ENCODE measurements at regions not wholly inside any gene's neighbourhood (a gene's known extent, or its start where the extent isn't known, plus 50 kb on each side); places are given as distances from the start of the nearest gene placed in this dataset.

GRCh38 chr3:137199678-137200077 is 241.9 kb downstream of the IL20RB start:
- Mint-ChIP-seq H3K27ac (ENCODE audit: unreplicated experiment) (no peak overlapping the region), H3K27me3 (ENCODE audit: unreplicated experiment) (no peaks in the 10 kb centered on the region), H3K4me3 (ENCODE audit: unreplicated experiment) (no peak overlapping the region), H3K36me3 (ENCODE audit: unreplicated experiment) (no peaks in the 10 kb centered on the region), H3K9me3 (ENCODE audit: unreplicated experiment) (no peaks in the 10 kb centered on the region), H3K4me1 (ENCODE audit: unreplicated experiment) (no peaks in the 10 kb centered on the region)
- no peak for TF ChIP-seq CTCF (IDR thresholded peaks at IDR 0.05)
- DNase-seq (ENCODE audit: extremely low spot score, unreplicated experiment) = no peak

GRCh38 chr3:137201066-137201465 is 243.3 kb downstream of the IL20RB start:
- DNase-seq (ENCODE audit: extremely low spot score, unreplicated experiment) = no peak
- H3K9me3 Mint-ChIP-seq (ENCODE audit: unreplicated experiment) = no peaks in the 10 kb centered on the region
- no peak overlapping the region for H3K4me3 Mint-ChIP-seq (ENCODE audit: unreplicated experiment)
- H3K36me3 Mint-ChIP-seq (ENCODE audit: unreplicated experiment) = no peaks in the 10 kb centered on the region
- H3K27ac Mint-ChIP-seq (ENCODE audit: unreplicated experiment) = no peak overlapping the region
- no peaks in the 10 kb centered on the region for H3K4me1 Mint-ChIP-seq (ENCODE audit: unreplicated experiment)
- no peak for TF ChIP-seq CTCF (IDR thresholded peaks at IDR 0.05)
- peaks cover 2% of the 10 kb centered on the region for H3K27me3 Mint-ChIP-seq (ENCODE audit: unreplicated experiment)

GRCh38 chr3:137202941-137203340 is 245.2 kb downstream of the IL20RB start:
- Mint-ChIP-seq H3K36me3 (ENCODE audit: unreplicated experiment) (no peaks in the 10 kb centered on the region), H3K27ac (ENCODE audit: unreplicated experiment) (no peak overlapping the region), H3K4me3 (ENCODE audit: unreplicated experiment) (no peak overlapping the region), H3K4me1 (ENCODE audit: unreplicated experiment) (no peaks in the 10 kb centered on the region), H3K9me3 (ENCODE audit: unreplicated experiment) (no peaks in the 10 kb centered on the region), H3K27me3 (ENCODE audit: unreplicated experiment) (peaks cover 2% of the 10 kb centered on the region)
- no peak for TF ChIP-seq CTCF (IDR thresholded peaks at IDR 0.05)
- DNase-seq (ENCODE audit: extremely low spot score, unreplicated experiment) = no peak

GRCh38 chr3:137204409-137204808 is 246.6 kb downstream of the IL20RB start:
- peaks cover 2% of the 10 kb centered on the region for H3K27me3 Mint-ChIP-seq (ENCODE audit: unreplicated experiment)
- no peak overlapping the region for H3K27ac Mint-ChIP-seq (ENCODE audit: unreplicated experiment)
- no peak overlapping the region for H3K4me3 Mint-ChIP-seq (ENCODE audit: unreplicated experiment)
- no peaks in the 10 kb centered on the region for H3K9me3 Mint-ChIP-seq (ENCODE audit: unreplicated experiment)
- no peaks in the 10 kb centered on the region for H3K36me3 Mint-ChIP-seq (ENCODE audit: unreplicated experiment)
- no peaks in the 10 kb centered on the region for H3K4me1 Mint-ChIP-seq (ENCODE audit: unreplicated experiment)
- no peak for TF ChIP-seq CTCF (IDR thresholded peaks at IDR 0.05)
- DNase-seq (ENCODE audit: extremely low spot score, unreplicated experiment) = no peak

- Mint-ChIP-seq H3K9me3 (ENCODE audit: unreplicated experiment) (peaks cover 2% of the 10 kb centered on the region), H3K27me3 (ENCODE audit: unreplicated experiment) (peaks cover 2% of the 10 kb centered on the region), H3K4me3 (ENCODE audit: unreplicated experiment) (no peak overlapping the region), H3K36me3 (ENCODE audit: unreplicated experiment) (no peaks in the 10 kb centered on the region), H3K27ac (ENCODE audit: unreplicated experiment) (no peak overlapping the region), H3K4me1 (ENCODE audit: unreplicated experiment) (no peaks in the 10 kb centered on the region)
- no peak for DNase-seq (ENCODE audit: extremely low spot score, unreplicated experiment)
- no peak for TF ChIP-seq CTCF (IDR thresholded peaks at IDR 0.05)
Measured at GRCh38 chr3:137205394-137206045, 247.7 kb downstream of the IL20RB start.
